Breast epithelium (tissue), 4 donors: ENCODE measurements at regions not wholly inside any gene's neighbourhood (a gene's known extent, or its start where the extent isn't known, plus 50 kb on each side); places are given as distances from the start of the nearest gene placed in this dataset.
"Not testable (repeated sequence)": the region's sequence is repeated elsewhere in the genome, so short reads cannot be mapped to it uniquely, and the experiment has no call there.

Experiments used
- DNase-seq, 2 donors: peaks; one replicate each; pipeline ENCODE4 v3.0.0-alpha.2; 2019; ENCODE audit warnings: low spot score in 2 of 2
- H3K27ac ChIP-seq, 2 donors: fragments of 200-600 bp; sonication (generic) in 1 of 2; one replicate each; pipeline ENCODE4 v1.5.1; 2016 to 2019; ENCODE audit warnings: mild to moderate bottlenecking in 1 of 2
- H3K27me3 ChIP-seq, 2 donors: fragments of 200-600 bp; sonication (generic) in 1 of 2; one replicate each; pipeline versions ENCODE4 v1.5.1 to v1.6.0; 2017 to 2019; ENCODE audit warnings: control low read depth in 1 of 2, mild to moderate bottlenecking in 1 of 2
- H3K36me3 ChIP-seq: fragments of 200-600 bp; one replicate; pipeline ENCODE4 v1.5.1; 2019
- H3K4me1 ChIP-seq, 2 donors: fragments of 200-600 bp; sonication (generic); one replicate each; pipeline ENCODE4 v1.5.1; 2016 to 2019; ENCODE audit warnings: control low read depth in 1 of 2
- H3K4me3 ChIP-seq, 3 donors: fragments of 200-600 bp; sonication (generic); 1 replicate in 2 of 3; 2 replicates in 1 of 3; pipeline ENCODE4 v1.5.1; 2016 to 2019; ENCODE audit warnings: mild to moderate bottlenecking in 3 of 3, moderate library complexity in 2 of 3
- H3K9me3 ChIP-seq, 2 donors: fragments of 200-600 bp; sonication (generic) in 1 of 2; one replicate each; pipeline ENCODE4 v1.5.1; 2016 to 2019; ENCODE audit warnings: control low read depth in 1 of 2
- CTCF ChIP-seq, 3 donors: fragments of 450-650 bp; IDR thresholded peaks; one replicate each; pipeline ENCODE4 v1.5.1; 2016 to 2017; ENCODE audit warnings: antibody characterized with exemption in 3 of 3, mild to moderate bottlenecking in 3 of 3, moderate library complexity in 3 of 3
- POLR2A ChIP-seq: fragments of 450-650 bp; IDR thresholded peaks from one replicate; pipeline ENCODE4 v1.6.1; 2016; ENCODE audit warnings: antibody characterized with exemption, mild to moderate bottlenecking, moderate library complexity
- POLR2AphosphoS5 ChIP-seq, 3 donors: sonication (generic); formaldehyde crosslinking; IDR thresholded peaks; one replicate each; pipeline ENCODE4 v1.6.1; 2017; ENCODE audit warnings: antibody characterized with exemption in 3 of 3
- intact Hi-C: fragments of 100-400 bp; cut with DNase I; formaldehyde crosslinking; loops from one replicate; pipeline ENCODE4 v1.15.1; 2023; ENCODE audit warnings: low total_unique reads

- no peak for DNase-seq
- TF ChIP-seq CTCF (IDR thresholded peaks at IDR 0.05): no peak
- TF ChIP-seq POLR2AphosphoS5 (IDR thresholded peaks at IDR 0.05): no peak
- TF ChIP-seq POLR2A: no peak
- no peak overlapping the region for H3K27ac ChIP-seq
- H3K27me3 ChIP-seq: no peaks in the 10 kb centered on the region
- H3K9me3 ChIP-seq: no peaks in the 10 kb centered on the region
- no peaks in the 10 kb centered on the region for H3K4me1 ChIP-seq
- H3K4me3 ChIP-seq: no peak overlapping the region
- intact Hi-C loops: no loop called here
- H3K36me3 ChIP-seq: no peaks in the 10 kb centered on the region
Measured at GRCh38 chr18:56487801-56488200, 150.6 kb downstream of the TXNL1 start.

GRCh38 chr18:56483386-56483785 is 155.0 kb downstream of the TXNL1 start:
- H3K36me3 ChIP-seq: no peaks in the 10 kb centered on the region
- no peak overlapping the region for H3K27ac ChIP-seq
- no peaks in the 10 kb centered on the region for H3K27me3 ChIP-seq
- TF ChIP-seq POLR2AphosphoS5 (IDR thresholded peaks at IDR 0.05) (no peak), CTCF (IDR thresholded peaks at IDR 0.05) (no peak), POLR2A (no peak)
- no peak for DNase-seq
- intact Hi-C loops: no loop called here
- H3K4me1 ChIP-seq: no peaks in the 10 kb centered on the region
- H3K4me3 ChIP-seq: no peak overlapping the region
- H3K9me3 ChIP-seq: no peaks in the 10 kb centered on the region

GRCh38 chr18:56482813-56483212 is 155.6 kb downstream of the TXNL1 start:
- H3K4me3 ChIP-seq, H3K27ac ChIP-seq, H3K9me3 ChIP-seq, DNase-seq, H3K4me1 ChIP-seq, intact Hi-C loops, H3K36me3 ChIP-seq, H3K27me3 ChIP-seq: not testable (repeated sequence)

- no peaks in the 10 kb centered on the region for H3K9me3 ChIP-seq
- no peak overlapping the region for H3K4me3 ChIP-seq
- no peak for DNase-seq
- H3K4me1 ChIP-seq: no peaks in the 10 kb centered on the region
- TF ChIP-seq POLR2AphosphoS5 (IDR thresholded peaks at IDR 0.05) (no peak), POLR2A (no peak), CTCF (IDR thresholded peaks at IDR 0.05) (no peak)
- H3K27me3 ChIP-seq: no peaks in the 10 kb centered on the region
- intact Hi-C loops: no loop called here
- H3K36me3 ChIP-seq: no peaks in the 10 kb centered on the region
- no peak overlapping the region for H3K27ac ChIP-seq
Measured at GRCh38 chr18:56481751-56482150, 156.6 kb downstream of the TXNL1 start.

GRCh38 chr18:56479841-56480240 is 158.6 kb downstream of the TXNL1 start:
- Histone ChIP-seq H3K4me1 (no peaks in the 10 kb centered on the region), H3K36me3 (no peaks in the 10 kb centered on the region), H3K27ac (no peak overlapping the region), H3K27me3 (no peaks in the 10 kb centered on the region), H3K4me3 (no peak overlapping the region), H3K9me3 (no peaks in the 10 kb centered on the region)
- intact Hi-C loops: no loop called here
- no peak for DNase-seq
- TF ChIP-seq POLR2A (no peak), POLR2AphosphoS5 (IDR thresholded peaks at IDR 0.05) (no peak), CTCF (IDR thresholded peaks at IDR 0.05) (no peak)

- H3K4me1 ChIP-seq: no peaks in the 10 kb centered on the region
- DNase-seq: no peak
- no peak overlapping the region for H3K4me3 ChIP-seq
- H3K9me3 ChIP-seq: no peaks in the 10 kb centered on the region
- intact Hi-C loops: no loop called here
- H3K27me3 ChIP-seq: no peaks in the 10 kb centered on the region
- H3K27ac ChIP-seq: no peak overlapping the region
- no peaks in the 10 kb centered on the region for H3K36me3 ChIP-seq
- TF ChIP-seq POLR2AphosphoS5 (IDR thresholded peaks at IDR 0.05) (no peak), POLR2A (no peak), CTCF (IDR thresholded peaks at IDR 0.05) (no peak)
Measured at GRCh38 chr18:56475250-56475649, 163.1 kb downstream of the TXNL1 start.
